Right forelimb (tissue), 1 donor: ENCODE measurements at regions not wholly inside any gene's neighbourhood (a gene's known extent, or its start where the extent isn't known, plus 50 kb on each side); places are given as distances from the start of the nearest gene placed in this dataset.
"Not testable (repeated sequence)": the region's sequence is repeated elsewhere in the genome, so short reads cannot be mapped to it uniquely, and the experiment has no call there.

ENCODE experiments used
- DNase-seq: peaks from one replicate; pipeline ENCODE4 v3.0.0-alpha.2; 2018

DNA sequence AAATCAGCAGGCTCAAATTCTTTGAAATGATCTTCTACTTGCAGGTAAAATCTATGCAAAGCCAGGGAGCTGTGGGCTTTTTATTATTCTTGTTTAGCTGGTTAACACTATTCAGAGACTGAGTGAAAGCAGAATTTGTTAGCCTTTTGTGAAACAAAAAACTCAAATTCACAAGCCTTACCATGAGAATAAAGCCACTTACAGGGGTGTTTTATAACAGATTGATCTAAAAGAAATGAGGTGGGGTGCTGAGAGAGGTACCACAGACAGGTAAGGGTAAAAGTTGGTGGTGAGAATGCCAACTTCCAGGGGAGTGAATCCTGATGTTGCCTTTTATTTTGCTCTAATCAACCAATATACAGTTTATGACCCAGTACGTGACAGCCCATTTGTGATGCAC, 1585.6 kb downstream of the EFNA5 start:
- no peak for DNase-seq

DNA sequence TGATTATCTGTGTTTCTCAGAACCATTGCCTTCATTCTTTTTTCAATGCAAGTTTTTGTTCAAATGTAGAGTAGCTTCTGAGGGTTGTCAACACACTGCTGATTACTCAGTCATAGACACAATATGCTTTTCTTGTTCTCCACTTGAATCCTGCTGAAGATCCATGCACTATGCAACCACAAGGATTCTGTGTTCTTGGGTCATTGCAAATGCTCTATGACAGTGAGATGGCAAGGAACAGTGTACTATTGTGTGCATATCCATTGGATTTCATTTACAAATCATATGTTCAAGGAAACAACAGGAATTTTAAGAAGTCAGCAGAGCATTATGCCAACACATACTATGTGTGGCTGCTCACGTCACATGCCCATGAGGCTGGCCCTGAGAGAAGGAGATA, 1590.2 kb downstream of the EFNA5 start:
- DNase-seq: no peak

DNA sequence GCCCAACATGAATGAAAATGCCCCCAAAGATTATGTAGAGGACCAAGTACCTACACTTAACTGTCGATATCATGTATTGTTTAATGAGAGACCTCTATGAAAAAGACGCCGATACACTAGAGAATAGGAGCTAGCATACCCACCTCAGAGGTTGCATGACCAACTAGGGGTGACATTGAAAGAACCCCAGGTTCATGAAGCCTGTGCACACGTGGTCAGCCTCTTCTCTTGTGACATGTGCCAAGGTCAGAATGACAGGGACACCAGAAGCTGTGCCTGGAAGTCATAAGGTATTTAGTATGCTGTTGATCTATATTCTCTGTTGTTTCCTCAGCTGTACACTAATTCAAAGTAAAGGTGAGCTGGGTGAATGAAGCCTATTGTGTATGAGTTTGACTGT, 1594.1 kb downstream of the EFNA5 start:
- DNase-seq: no peak

DNA sequence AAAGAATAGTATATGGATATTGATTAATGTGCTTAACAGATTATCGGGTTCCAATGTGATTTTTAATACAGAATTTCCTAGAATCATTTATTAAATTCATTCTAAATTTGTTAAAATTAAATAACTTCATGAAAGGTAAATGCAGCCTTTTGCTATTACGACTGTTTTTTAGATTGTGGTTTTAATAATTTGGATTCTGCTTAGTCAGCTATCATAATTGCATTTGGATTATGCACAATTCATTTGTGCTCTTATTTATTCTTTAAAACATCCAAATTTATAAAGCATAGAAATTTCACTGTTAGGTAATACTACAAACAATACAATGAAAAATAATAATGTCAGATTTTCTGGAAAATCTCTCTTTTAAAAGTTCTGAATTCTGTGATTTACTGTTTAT, 1598.5 kb downstream of the EFNA5 start:
- DNase-seq: no peak

DNA sequence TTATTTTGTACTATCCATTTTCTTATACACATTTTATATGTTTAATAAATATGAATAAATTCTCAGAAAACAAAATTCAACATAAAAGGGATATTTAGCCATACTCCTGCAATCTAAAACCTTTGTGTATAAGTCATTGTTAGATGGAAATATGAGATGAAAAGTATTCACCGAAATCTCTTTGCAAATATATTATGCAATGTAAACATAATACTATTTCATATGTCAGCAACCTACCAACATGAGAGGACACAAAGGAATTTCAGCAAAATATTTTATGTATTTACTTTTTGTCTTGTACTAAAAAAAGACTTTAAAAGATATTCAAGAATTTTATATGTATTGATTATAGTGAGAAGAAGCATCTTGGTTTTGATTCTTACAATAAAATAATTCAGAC, 1623.4 kb downstream of the EFNA5 start:
- no peak for DNase-seq

DNA sequence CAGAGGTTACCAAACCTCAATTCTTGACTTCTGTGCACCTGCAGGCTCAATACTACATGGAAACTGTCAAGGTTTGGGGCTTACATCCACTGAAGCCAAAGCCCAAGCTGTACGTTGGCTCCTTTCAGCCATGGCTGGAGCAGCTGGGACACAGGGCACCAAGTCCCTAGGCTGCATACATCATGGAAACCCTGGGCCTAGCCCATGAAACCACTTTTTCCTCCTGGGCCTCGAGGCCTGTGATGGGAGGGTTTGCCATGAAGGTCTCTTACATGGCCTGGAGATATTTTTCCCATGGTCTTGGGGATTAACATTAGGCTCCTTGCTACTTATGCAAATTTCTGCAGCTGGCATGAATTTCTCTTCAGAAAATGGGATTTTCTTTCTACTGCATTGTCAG, 1638.7 kb downstream of the EFNA5 start:
- not testable (repeated sequence) for DNase-seq

DNA sequence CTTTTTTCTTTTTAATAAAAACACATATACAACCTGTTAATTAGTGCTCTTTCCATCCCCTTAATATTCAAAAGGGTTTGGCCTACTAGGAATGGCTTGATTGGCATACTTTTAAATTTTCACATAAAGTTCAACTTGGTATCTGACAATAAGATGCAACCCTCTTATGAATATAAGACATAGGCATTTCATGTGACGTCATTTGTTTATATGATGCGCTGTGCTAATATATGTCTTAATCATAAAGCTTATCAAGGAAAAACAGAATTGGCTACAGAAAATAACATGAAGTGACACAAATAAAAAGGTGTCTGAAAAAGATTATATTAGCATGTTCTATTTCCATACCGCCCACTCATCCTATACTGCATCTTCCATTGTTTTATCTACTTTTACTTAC, 1642.4 kb downstream of the EFNA5 start:
- DNase-seq: no peak

DNA sequence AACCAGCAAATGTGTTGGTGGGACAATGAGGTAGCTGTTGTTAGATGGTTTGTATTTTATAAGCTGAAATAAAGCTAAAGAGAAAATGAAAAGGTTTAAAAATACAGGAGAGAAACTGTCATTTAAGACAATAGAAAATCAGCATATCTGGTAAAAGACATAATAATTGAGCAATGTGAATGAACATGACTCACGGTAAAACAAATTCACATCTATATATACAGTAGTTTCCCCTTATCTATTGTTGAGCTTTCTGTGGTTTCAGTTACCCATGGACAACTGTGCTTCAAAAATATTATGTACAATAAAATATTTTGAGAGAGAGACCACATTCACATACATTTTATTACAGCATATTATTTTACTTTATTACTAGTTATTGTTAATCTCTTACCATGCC, 1649.8 kb downstream of the EFNA5 start:
- no peak for DNase-seq

DNA sequence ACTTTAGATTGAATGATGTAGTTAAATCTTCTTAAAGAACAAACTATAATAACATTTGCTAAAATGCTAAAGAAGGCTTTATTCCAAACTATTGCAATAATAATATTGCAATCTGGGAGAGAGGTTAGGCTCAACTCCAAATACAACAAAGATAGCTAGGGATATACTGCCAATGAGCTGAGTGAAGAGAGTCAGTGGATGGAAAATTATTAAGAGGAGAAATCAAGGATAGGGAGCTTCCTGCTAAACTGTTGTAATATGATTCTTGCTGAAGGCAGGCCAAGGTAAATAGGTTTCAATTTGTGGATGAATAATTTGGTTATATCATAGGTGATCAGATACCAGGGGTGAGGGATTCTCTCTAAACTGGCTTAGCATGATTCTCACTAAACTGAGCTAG, 1651.5 kb downstream of the EFNA5 start:
- DNase-seq: no peak

DNA sequence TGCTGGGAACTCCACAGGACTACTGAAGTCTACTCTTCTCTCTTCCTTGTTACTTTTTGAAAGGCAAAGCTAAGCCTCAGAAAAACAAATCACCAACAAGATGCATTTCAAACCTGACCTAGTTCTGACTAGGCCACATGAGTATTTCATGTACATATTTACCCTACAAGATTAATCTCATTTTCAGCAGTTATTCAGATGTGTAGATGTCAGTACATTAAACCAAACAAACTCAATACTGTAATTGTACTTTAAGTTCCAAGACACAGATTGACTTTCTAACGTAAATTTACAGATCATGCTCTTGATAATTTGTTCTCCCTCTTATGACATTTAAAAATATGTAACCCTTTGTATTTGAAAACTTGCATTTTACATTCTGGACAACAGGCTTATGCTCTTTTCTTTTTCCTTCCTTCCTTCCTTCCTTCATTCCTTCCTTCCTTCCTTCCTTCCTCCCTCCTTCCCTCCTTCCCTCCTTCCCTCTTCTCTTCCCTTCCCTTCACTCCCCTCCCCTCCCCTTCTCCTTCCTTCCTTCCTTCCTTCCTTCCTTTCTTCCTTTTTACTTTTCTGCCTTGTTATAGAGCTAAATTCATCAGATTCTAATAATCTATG, 1653.4 kb downstream of the EFNA5 start:
- no peak for DNase-seq

DNA sequence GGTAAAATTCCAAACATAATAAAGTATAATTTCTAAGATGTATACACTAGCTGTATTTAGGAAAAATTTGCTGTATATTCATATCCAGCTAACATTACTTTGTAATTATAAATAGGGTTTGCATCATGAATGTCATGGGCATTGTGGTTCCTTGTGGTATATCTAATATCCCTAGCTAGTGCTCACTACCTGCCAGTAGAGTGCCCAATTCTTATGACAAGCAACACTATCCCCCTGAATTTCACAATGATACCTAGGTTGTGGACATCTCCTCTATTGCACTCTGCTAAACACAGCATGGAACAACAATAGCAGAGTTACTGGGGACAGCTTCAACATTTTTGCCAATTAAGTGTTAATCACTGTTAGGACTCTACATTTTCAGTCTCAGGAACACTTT, 1656.5 kb downstream of the EFNA5 start:
- DNase-seq: no peak

DNA sequence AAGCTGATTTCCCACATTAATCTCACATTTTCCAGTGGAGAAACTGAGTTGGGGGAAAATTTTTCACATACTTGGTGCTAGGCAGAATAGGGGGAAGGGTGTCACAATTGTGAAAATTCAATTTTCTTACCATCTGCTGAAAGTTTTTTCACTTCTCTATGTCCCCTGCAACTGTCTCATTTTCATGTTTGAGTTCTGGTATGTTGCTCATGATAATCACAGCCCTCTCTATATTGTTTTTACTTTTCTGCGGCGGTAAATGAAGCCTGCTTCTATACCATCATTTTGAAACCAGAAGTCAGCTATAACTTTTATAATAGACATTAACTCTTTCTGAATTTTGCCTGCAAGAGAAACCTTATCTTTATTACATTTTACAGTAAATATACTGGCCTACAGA, 1664.5 kb downstream of the EFNA5 start:
- no peak for DNase-seq

DNA sequence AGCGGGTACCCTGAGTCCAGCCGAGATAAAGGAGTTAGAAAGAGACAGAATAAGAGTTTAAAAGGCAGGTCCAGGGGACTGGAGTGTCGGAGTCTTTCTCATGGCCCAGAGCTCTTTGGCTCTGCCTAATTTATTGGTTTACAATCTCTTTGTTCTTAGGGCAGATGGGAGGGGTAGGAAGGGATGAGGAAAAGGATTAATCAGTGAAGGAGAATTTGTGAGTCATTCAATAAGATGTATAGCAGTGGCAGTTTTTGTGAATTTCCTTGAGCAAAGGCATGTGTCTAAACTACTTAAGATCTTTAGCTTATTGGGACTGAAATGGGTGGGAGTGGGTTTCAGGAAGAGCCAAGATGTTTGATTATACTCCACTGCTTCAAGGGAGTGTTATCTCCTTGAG, 1671.7 kb downstream of the EFNA5 start:
- DNase-seq: not testable (repeated sequence)

DNA sequence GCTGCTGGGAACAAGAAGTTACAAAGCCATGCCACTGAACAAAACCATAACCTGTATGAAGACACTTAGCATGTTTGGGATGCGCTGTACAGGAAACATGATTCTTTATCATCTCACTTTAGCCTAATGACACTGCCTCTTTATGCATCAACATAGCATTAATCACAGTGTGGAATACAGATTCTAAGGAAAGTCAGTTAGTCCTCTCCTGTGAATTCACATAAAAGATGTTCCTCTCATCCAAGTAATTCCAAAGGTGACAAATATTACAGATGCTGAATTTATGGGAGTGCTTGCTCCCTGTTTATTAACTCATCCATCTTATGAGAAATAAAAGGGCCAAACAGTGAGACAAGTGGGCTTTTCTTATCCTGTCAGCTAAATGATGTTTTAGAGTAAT, 1677.7 kb downstream of the EFNA5 start:
- DNase-seq: no peak

DNA sequence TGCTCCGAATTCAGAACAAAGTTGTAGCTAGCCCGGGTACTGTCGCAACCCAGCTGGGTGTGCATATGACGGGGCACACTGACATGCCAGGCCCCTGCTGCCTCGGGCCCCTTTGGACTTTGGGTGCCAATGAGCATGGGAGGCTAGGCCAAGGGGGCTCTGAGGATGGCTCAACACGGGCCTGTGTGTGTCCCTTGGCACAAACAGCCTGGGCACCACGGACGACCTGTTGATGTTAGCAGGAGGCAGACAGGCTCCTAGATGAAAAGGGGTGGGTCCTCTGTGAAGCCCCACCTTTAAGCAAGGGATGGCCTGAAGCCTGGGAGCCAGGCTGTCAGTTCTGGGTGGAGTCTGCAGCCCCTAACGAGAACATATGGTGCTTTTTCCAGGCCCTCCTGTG, 1688.2 kb downstream of the EFNA5 start:
- no peak for DNase-seq

DNA sequence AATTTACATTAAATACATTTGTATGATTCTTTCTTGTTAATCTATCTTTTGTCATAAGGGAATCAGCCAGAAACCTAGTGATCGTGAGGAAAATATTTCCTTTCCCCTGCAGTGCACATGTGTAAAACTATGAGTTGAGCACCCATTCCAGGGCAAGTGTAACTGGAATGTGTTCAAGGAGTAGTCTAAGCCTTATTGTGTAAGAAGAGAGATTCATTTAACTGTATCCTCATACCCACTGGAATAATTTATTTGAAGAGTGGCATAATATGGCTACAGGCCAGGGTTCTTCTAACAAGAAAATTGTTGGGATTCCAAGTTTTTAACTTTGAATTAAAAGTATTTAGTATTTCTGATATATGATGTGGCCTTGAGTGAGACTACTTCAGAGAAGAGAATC, 1692.7 kb downstream of the EFNA5 start:
- no peak for DNase-seq

DNA sequence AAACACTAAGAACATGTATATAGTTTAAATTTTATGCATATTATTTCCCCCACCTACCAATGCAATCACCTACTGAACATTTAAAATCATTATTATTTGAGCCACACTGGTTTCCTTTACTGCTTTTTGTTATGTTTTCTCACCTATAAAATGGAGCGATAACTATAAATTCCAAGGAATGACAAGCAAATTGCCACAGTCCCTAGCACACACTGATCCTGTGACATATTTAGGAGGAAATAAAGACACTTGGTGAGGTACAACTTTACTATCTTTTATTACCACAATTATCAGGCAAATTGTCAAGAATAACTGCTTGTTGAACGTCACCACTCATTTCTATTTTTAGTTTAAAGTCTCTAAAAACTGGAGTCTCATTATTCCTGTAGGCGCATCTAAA, 1693.6 kb downstream of the EFNA5 start:
- DNase-seq: no peak

DNA sequence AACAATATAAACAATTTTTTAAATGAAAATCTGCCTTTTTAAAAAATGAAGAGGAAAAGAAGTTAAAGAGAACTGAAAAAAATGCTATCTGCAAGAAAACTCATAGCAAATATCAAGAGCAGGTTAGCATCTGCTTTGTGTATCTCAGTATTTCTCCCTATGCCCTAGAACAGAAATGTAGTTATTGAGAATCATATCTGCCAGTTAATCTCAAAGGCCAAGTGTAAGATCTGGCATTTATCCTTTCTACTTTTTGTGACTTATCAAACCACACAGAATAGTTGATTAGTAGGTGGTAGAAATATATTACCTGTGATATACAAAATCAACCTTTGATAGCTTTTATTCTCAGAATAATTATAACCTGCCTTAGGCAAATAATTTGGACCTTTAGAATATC, 1699.8 kb downstream of the EFNA5 start:
- DNase-seq: no peak

DNA sequence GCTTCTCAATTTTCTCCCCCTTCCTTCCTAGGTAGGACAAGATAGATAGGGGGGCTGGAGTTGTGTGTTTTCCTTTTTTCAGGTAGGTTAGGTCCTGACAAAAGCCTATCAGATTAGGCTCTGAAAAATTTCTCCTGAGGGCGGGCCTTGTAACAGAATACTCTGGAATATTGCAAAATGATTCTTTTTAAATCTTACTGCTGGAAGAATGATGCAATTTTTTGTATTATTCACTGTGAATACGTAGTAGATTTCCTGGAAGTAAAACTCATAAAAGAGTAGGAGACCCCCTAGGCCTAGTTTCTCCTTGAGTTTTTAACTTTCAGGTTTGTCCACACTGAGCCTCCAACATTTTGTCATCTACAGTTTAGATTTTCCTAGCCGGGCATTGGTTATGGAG, 1701.8 kb downstream of the EFNA5 start:
- no peak for DNase-seq

DNA sequence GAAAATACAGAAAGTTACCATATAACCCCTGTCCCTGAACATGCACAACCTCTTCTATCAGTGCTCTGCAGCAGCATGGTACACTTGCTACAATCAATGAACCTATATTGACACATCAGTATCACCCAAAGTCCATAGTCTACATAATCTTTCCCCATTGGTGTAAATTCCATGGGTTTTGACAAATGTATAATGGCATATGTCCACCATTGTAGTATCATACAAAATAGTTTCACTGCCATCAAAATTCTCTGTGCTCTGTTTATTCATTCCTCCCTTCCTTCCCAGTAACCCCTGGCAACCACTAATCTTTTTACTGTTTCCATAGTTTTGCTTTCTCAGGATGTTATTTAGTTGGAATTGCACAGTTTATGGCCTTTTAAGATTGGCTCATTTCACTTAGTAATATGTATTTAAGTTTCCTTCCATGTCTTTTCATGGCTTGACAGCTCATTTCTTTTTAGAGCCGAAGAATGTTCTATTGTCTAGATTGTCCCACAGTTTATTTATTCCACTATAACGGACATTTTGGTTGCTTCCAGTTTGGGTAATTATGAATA, 1707.0 kb downstream of the EFNA5 start:
- no peak for DNase-seq

DNA sequence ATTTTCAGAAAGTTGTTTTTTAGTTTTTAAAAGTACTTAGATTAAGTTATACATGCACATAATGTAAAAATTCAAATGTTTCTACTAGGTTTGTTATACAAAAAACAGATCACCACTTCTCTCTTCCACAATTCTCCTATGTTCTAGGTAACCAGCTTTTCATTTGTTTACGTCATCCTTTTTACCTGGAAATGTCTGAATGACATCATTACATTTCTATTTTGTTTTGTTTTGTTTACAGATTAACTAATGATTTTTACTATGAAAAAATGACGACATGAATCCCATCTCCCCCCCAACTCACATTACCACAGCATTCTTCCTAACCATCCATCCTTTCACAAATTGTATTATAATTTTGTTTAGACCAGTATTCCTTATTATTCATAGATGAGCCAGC, 1709.2 kb downstream of the EFNA5 start:
- DNase-seq: no peak

DNA sequence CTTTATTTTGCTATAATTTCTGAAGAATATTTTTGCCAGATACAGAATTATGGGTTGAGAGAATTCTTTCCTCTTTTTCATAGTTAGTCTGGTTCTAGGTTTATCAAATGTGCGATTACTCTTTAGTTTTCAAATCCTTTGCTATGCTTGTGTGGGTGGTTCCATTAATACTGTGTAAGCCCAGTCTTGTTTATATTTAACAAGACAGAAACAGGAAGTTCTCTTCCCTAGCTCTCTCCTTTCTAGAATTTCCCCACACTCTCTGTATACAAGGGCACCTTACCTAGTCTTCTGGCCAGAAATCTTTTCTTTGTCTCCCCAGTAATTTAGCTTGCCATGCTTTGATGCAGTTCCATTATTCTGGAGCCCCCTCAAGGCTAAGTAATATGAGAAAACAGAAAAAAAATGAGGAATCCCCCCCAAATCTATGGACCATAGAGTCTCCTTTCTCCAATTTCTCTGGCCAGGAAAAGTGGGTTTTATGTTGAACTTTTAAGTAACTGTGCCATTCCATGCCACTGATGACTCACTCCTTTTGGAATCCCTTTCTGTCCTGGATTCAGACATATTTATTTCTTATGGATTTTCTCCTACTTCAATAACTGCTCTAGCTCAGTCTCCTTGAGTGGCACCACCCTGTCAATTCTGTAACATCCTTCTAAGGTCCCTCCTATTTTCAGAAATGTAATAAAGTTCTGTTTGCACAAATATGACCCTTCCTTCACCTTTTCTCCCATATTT, 1714.1 kb downstream of the EFNA5 start:
- DNase-seq: no peak

DNA sequence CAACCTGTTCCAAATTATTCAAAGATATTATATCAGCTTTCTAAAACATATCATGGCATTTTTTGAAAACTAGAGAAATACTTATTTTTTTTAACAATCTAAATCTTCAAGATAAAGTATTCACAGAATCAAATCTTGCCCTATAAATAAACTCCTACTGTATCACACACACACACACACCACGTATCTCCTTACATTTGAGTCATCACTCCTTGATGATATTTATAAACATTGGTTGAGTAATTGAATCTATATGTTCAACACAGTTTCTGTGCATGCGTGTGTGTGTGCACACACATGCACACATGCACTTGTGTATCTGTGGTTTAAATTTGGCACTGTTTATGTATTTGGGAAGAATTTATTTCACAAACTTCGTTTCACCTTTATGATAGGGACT, 1716.4 kb downstream of the EFNA5 start:
- no peak for DNase-seq

DNA sequence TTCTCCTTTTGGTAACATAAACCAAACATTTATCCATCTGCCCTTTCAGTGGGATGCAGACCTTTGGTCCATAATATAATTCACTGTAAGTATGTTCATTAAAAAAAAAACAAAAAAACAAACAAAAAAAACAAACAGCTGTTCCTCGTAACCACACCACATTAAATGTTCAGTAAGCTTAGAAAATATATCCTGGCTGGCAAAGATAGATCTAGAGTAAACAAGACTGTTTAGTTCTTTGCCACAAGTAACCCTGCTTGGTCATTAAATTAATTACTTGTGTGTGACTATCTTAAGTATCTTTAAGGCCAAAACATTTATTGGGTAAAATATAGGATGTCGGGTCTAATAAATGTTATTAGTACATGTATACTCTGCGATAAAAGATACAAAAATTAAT, 1717.1 kb downstream of the EFNA5 start:
- DNase-seq: no peak

DNA sequence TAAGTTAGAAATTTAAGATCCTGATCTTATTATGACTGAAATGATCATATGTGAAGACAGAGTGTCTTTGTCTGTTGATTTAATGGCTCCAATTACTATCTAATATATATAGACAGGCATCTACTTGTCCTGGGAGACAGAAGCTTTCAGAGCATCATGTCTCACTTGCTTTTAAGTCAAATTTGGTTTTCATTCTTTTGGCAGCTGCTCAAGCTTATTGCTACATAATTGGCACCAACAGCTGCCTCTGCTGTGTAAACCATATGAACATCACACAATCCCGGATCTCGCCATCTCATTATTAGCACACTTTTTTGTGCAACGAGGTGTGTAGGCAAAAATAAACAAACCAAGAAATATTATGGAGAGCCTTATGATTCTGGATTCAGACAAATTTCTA, 1717.9 kb downstream of the EFNA5 start:
- DNase-seq: no peak
